ENCODE measurements at regions not wholly inside any gene's neighbourhood (a gene's known extent, or its start where the extent isn't known, plus 50 kb on each side); places are given as distances from the start of the nearest gene placed in this dataset.
"Not testable (repeated sequence)": the region's sequence is repeated elsewhere in the genome, so short reads cannot be mapped to it uniquely, and the experiment has no call there.

DNA sequence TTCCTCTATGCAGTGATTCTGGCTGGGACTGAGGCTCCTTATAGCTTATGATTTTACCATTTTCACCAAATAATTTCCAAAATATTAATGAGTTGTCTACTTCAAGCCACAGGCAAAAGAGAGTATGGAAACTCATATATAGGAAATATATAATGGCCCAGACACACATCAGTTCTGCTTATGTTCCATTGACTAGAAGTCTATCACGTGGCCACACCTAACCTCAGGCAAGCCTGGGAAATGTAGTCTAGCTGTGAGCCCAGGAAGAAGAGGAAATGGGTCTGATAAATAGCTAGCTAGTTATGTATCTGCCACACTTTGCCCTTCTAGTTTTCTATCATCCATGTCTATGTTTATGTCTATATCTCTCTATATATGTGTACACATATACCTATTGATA lies 195.1 kb downstream of the OTOL1 start:
- Histone ChIP-seq H3K27me3 (ENCODE audit: control insufficient read depth, insufficient read depth, low read length) (no peaks in the 10 kb centered on the region), H3K27ac (ENCODE audit: low read depth, low read length) (no peak overlapping the region), H3K9ac (ENCODE audit: low read length) (no peak overlapping the region), H3K36me3 (ENCODE audit: control insufficient read depth, insufficient read depth, low read length) (no peaks in the 10 kb centered on the region), H3K9me3 (ENCODE audit: control insufficient read depth, insufficient read depth, low read depth, low read length) (no peaks in the 10 kb centered on the region), H3K4me3 (ENCODE audit: low read depth, low read length) (no peak overlapping the region), H3K4me1 (ENCODE audit: control insufficient read depth, insufficient read depth, low read length) (peaks cover 5% of the 10 kb centered on the region; the same call in 1 of the 2 replicates)

DNA sequence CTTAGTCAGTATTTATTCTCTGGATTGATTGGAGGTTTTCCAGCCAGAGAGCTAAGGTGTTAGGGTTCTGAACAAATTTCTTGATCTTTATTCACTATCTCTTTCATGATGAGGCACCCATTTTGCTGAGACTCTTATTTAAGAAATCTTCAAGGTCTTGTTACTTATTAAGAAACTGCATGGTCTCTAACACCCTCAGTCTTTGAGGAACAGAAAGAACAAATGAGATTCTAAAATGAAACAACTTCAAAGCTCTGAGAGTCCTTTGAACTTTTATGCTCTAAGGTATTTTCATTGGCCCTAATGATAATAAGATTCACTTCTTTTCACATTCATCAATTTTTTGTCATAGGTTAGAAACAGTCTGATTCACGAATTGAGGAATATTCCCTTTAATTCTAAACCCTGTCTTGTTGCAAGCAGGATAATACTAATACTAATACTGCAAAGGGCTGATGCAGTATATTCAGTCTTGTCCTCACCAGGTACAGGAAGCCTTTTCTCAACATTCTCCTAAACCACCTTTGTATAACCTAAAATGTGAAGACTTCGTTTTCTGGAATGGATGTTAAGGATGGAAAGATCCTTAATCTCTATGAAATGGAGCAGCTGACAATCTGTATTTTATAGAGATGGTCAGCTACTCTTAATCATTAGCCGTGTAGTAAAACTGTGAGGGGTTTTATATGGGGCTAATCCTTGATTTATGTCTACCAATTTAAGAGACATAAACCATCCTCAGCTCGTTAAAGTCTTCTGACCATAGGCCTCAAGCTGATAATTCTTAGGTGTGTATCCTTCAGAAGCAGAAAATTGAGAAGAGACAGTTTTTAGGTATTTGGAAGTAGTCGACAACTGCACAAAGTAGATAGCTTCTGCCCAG lies 198.3 kb downstream of the OTOL1 start:
- Histone ChIP-seq H3K27ac (ENCODE audit: low read depth, low read length) (no peak overlapping the region), H3K9ac (ENCODE audit: low read length) (no peak overlapping the region), H3K4me1 (ENCODE audit: control insufficient read depth, insufficient read depth, low read length) (peaks cover 5% of the 10 kb centered on the region; the same call in 1 of the 2 replicates), H3K27me3 (ENCODE audit: control insufficient read depth, insufficient read depth, low read length) (no peaks in the 10 kb centered on the region), H3K36me3 (ENCODE audit: control insufficient read depth, insufficient read depth, low read length) (no peaks in the 10 kb centered on the region), H3K9me3 (ENCODE audit: control insufficient read depth, insufficient read depth, low read depth, low read length) (no peaks in the 10 kb centered on the region), H3K4me3 (ENCODE audit: low read depth, low read length) (no peak overlapping the region)

DNA sequence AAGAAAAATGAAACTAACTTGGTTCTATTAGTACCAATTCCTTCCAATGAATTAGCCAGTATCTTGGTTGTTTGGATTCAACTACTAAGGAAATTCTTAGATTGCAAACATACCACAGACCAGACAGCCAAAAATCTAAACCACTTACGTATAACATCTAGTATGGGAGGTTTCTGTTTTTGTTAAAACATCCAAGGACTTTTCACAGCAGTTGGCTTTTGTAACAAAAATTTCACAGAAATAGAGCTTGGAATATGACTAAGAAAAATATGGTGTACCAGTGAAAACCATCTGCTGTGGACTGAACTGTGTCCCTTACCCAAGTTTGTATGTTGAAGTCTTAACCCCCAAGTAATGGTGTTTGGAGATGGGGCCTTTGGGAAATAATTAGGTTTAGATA lies 199.2 kb downstream of the OTOL1 start:
- H3K4me3 ChIP-seq (ENCODE audit: low read depth, low read length), result no peak overlapping the region
- no peaks in the 10 kb centered on the region for H3K4me1 ChIP-seq (ENCODE audit: control insufficient read depth, insufficient read depth, low read length)
- no peaks in the 10 kb centered on the region for H3K27me3 ChIP-seq (ENCODE audit: control insufficient read depth, insufficient read depth, low read length)
- H3K36me3 ChIP-seq (ENCODE audit: control insufficient read depth, insufficient read depth, low read length), result no peaks in the 10 kb centered on the region
- H3K9me3 ChIP-seq (ENCODE audit: control insufficient read depth, insufficient read depth, low read depth, low read length), result no peaks in the 10 kb centered on the region
- H3K9ac ChIP-seq (ENCODE audit: low read length), result no peak overlapping the region
- H3K27ac ChIP-seq (ENCODE audit: low read depth, low read length), result no peak overlapping the region

DNA sequence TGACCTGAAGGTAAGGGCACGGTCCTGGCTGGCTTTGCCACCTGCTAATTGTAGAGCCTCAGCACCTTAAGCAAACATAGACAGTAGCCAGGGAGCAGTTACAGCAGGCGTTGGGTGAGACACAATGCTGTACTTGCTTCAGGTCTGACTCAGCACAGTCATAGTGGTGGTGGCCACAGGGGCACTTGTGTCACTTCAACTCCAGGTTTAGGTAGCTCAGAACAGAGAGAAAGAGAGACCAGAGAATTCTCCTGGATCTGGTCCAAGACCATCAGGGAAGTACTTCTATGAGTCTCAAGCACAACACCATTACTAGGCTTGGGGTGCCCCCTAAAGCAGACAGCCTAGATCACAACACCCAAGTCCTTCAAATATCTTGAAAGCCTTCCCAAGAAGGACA lies 204.4 kb downstream of the OTOL1 start:
- Histone ChIP-seq H3K27me3 (ENCODE audit: control insufficient read depth, insufficient read depth, low read length) (no peaks in the 10 kb centered on the region), H3K4me1 (ENCODE audit: control insufficient read depth, insufficient read depth, low read length) (no peaks in the 10 kb centered on the region), H3K27ac (ENCODE audit: low read depth, low read length) (no peak overlapping the region), H3K9ac (ENCODE audit: low read length) (no peak overlapping the region), H3K4me3 (ENCODE audit: low read depth, low read length) (no peak overlapping the region), H3K9me3 (ENCODE audit: control insufficient read depth, insufficient read depth, low read depth, low read length) (no peaks in the 10 kb centered on the region), H3K36me3 (ENCODE audit: control insufficient read depth, insufficient read depth, low read length) (no peaks in the 10 kb centered on the region)

DNA sequence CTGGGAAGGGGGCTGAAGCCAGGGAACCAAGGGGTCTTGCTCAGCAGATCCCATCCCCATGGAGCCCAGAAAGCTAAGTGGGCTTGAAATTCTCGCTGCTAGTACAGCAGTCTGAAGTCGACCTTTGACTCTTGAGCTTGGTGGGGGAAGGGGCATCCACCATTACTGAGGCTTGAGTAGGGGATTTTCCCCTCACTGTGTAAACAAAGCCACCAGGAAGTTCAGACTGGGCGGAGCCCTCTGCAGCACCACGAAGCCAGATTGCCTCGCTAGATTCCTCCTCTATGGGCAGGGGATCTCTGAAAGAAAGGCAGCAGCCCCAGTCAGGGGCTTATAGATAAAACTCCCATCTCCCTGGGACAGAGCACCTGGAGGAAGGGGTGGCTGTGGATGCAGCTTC lies 210.6 kb downstream of the OTOL1 start:
- not testable (repeated sequence) for H3K4me1 ChIP-seq (ENCODE audit: control insufficient read depth, insufficient read depth, low read length); H3K36me3 ChIP-seq (ENCODE audit: control insufficient read depth, insufficient read depth, low read length); H3K4me3 ChIP-seq (ENCODE audit: low read depth, low read length); H3K27me3 ChIP-seq (ENCODE audit: control insufficient read depth, insufficient read depth, low read length); H3K27ac ChIP-seq (ENCODE audit: low read depth, low read length); H3K9ac ChIP-seq (ENCODE audit: low read length)
- H3K9me3 ChIP-seq (ENCODE audit: control insufficient read depth, insufficient read depth, low read depth, low read length), result peaks cover 11% of the 10 kb centered on the region

DNA sequence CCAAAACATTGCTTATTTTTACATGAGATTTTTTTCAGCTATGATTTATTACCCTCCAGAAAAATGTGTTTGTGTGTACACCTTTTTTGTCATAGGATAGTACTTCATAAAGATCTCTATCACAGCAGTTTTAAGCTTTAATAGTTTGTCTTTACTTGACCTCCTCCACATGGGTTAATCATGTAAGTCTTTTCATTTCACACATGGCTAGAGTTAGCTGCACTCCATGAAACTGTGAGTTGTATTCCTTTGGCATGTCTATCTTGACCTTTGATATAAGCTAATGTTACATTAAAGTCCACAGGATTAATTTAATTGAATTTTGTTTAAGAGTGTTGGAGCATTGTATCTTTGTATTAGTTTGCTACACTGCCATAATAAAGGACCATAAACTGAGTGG lies 217.1 kb downstream of the OTOL1 start:
- H3K4me1 ChIP-seq (ENCODE audit: control insufficient read depth, insufficient read depth, low read length), result no peaks in the 10 kb centered on the region
- no peaks in the 10 kb centered on the region for H3K27me3 ChIP-seq (ENCODE audit: control insufficient read depth, insufficient read depth, low read length)
- no peaks in the 10 kb centered on the region for H3K9me3 ChIP-seq (ENCODE audit: control insufficient read depth, insufficient read depth, low read depth, low read length)
- no peak overlapping the region for H3K9ac ChIP-seq (ENCODE audit: low read length)
- H3K27ac ChIP-seq (ENCODE audit: low read depth, low read length), result no peak overlapping the region
- H3K4me3 ChIP-seq (ENCODE audit: low read depth, low read length), result no peak overlapping the region
- H3K36me3 ChIP-seq (ENCODE audit: control insufficient read depth, insufficient read depth, low read length), result no peaks in the 10 kb centered on the region

DNA sequence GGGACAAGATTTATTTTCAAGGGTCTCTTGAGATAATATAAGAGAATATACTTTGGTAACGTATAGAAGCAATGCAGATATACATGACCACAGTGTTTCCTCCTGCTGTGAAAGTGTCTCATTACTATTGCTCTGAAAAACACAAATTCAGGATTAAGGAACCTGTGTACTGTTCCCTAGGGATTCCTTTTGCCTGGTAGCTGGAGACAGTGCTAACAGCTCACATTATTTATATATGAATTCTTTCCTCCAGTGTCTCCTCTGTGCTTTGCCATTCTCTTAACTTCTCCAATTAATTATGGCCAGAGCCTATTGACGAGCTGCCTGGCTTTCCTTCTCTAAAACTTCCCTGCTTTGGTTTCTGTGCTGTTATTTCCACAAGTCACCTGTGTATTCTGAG lies 235.4 kb downstream of the OTOL1 start:
- Histone ChIP-seq H3K36me3 (ENCODE audit: control insufficient read depth, insufficient read depth, low read length) (no peaks in the 10 kb centered on the region), H3K9ac (ENCODE audit: low read length) (no peak overlapping the region), H3K4me3 (ENCODE audit: low read depth, low read length) (no peak overlapping the region), H3K4me1 (ENCODE audit: control insufficient read depth, insufficient read depth, low read length) (peaks cover 3% of the 10 kb centered on the region; the same call in 1 of the 2 replicates), H3K9me3 (ENCODE audit: control insufficient read depth, insufficient read depth, low read depth, low read length) (peaks cover 2% of the 10 kb centered on the region; the same call in 1 of the 2 replicates), H3K27me3 (ENCODE audit: control insufficient read depth, insufficient read depth, low read length) (no peaks in the 10 kb centered on the region), H3K27ac (ENCODE audit: low read depth, low read length) (no peak overlapping the region)

DNA sequence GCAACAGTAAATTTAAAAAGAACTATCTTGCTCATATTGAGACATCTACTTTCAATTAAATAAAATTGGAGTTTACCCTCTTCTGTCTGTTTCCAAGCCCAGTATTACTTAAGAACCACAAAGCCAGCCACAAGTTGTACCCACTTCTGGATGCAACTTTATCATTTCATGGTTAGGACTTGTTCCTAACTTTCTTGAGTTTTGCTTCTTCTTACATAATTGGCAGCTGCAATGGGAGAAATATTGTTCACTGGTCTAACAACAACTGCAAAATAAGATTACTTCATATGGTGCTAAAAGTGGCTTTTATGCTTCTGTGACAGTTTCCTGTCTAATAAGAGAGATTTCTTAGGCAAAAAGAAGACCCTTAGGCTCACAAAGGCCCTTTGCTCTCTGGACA lies 240.6 kb downstream of the OTOL1 start:
- Histone ChIP-seq H3K4me1 (ENCODE audit: control insufficient read depth, insufficient read depth, low read length) (no peaks in the 10 kb centered on the region), H3K36me3 (ENCODE audit: control insufficient read depth, insufficient read depth, low read length) (no peaks in the 10 kb centered on the region), H3K27ac (ENCODE audit: low read depth, low read length) (no peak overlapping the region), H3K27me3 (ENCODE audit: control insufficient read depth, insufficient read depth, low read length) (no peaks in the 10 kb centered on the region), H3K4me3 (ENCODE audit: low read depth, low read length) (no peak overlapping the region), H3K9ac (ENCODE audit: low read length) (no peak overlapping the region), H3K9me3 (ENCODE audit: control insufficient read depth, insufficient read depth, low read depth, low read length) (no peaks in the 10 kb centered on the region)

DNA sequence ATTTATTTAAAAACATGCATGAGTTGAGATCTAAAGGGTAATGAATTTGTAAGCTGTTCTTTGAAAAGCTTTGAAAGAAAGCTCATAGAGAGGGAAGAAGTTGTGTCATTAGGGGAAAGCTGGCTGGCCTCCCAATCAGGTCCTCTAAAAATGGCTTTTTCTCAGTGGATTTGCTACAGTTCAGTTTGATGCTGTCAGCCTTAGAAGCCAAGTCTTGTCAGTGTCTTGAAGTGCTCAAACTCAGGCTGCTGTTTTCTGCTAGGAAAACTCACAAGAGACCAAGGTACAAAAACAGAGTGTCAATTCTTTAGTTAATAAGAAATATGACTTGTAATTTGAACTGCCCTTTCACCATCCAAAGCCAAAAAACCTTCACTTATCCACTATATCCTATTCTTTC lies 243.8 kb downstream of the OTOL1 start:
- H3K36me3 ChIP-seq (ENCODE audit: control insufficient read depth, insufficient read depth, low read length), result no peaks in the 10 kb centered on the region
- H3K27ac ChIP-seq (ENCODE audit: low read depth, low read length), result no peak overlapping the region
- H3K4me3 ChIP-seq (ENCODE audit: low read depth, low read length), result no peak overlapping the region
- no peaks in the 10 kb centered on the region for H3K27me3 ChIP-seq (ENCODE audit: control insufficient read depth, insufficient read depth, low read length)
- no peak overlapping the region for H3K9ac ChIP-seq (ENCODE audit: low read length)
- H3K9me3 ChIP-seq (ENCODE audit: control insufficient read depth, insufficient read depth, low read depth, low read length), result peaks cover 8% of the 10 kb centered on the region; the same call in 1 of the 2 replicates
- H3K4me1 ChIP-seq (ENCODE audit: control insufficient read depth, insufficient read depth, low read length), result no peaks in the 10 kb centered on the region

DNA sequence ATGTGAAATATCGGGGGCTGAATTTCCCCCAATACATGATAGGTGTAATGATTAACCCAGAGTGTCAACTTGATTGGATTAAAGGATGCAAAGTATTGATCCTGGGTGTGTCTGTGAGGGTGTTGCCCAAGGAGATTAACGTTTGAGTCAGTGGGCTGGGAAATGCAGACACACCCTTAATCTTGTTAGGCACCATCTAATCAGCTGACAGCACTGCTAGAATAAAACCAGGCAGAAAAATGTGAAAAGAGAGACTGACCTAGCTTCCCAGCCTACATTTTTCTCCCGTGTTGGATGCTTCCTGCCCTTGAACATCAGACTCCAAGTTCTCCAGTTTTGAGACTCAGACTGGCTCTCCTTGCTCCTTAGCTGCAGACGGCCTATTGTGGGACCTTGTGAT lies 247.8 kb downstream of the OTOL1 start:
- peaks cover 8% of the 10 kb centered on the region; the same call in 1 of the 2 replicates for H3K9me3 ChIP-seq (ENCODE audit: control insufficient read depth, insufficient read depth, low read depth, low read length)
- H3K27me3 ChIP-seq (ENCODE audit: control insufficient read depth, insufficient read depth, low read length), result no peaks in the 10 kb centered on the region
- H3K4me1 ChIP-seq (ENCODE audit: control insufficient read depth, insufficient read depth, low read length), result no peaks in the 10 kb centered on the region
- no peak overlapping the region for H3K9ac ChIP-seq (ENCODE audit: low read length)
- H3K27ac ChIP-seq (ENCODE audit: low read depth, low read length), result no peak overlapping the region
- H3K4me3 ChIP-seq (ENCODE audit: low read depth, low read length), result no peak overlapping the region
- H3K36me3 ChIP-seq (ENCODE audit: control insufficient read depth, insufficient read depth, low read length), result no peaks in the 10 kb centered on the region

DNA sequence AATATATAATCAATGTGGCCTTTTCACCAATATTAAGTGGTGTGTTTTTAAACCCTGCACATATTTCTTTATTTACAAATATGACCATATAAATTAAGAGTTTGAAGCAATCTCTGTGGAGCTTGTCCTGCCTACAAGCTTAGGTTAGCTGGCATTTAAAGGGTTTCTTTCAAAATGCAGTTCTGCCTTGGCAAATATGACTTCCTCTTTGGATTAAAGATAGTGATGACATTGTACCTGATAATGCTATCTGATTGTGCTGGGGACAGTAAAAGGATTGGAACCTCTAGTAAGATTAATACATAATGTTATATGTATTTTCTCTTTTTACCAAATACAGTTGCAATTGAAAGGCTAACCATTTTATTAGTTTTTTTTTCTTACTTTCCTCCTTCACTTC lies 249.1 kb downstream of the OTOL1 start:
- peaks cover 8% of the 10 kb centered on the region; the same call in 1 of the 2 replicates for H3K9me3 ChIP-seq (ENCODE audit: control insufficient read depth, insufficient read depth, low read depth, low read length)
- no peak overlapping the region for H3K4me3 ChIP-seq (ENCODE audit: low read depth, low read length)
- H3K27me3 ChIP-seq (ENCODE audit: control insufficient read depth, insufficient read depth, low read length), result no peaks in the 10 kb centered on the region
- H3K36me3 ChIP-seq (ENCODE audit: control insufficient read depth, insufficient read depth, low read length), result no peaks in the 10 kb centered on the region
- no peaks in the 10 kb centered on the region for H3K4me1 ChIP-seq (ENCODE audit: control insufficient read depth, insufficient read depth, low read length)
- no peak overlapping the region for H3K9ac ChIP-seq (ENCODE audit: low read length)
- H3K27ac ChIP-seq (ENCODE audit: low read depth, low read length), result no peak overlapping the region
